DND-41 (cell line): ENCODE measurements at regions not wholly inside any gene's neighbourhood (a gene's known extent, or its start where the extent isn't known, plus 50 kb on each side); places are given as distances from the start of the nearest gene placed in this dataset.

Experiments used
- ATAC-seq: fragments of 200-7000 bp; cut with Tn5 transposase; 3 replicates; pipeline ENCODE4 v1.9.1; 2021; ENCODE audit warnings: low read depth; ENCODE audit not compliant: insufficient read depth
- DNase-seq: peaks from one replicate; pipeline ENCODE4 v3.0.0-alpha.2; 2020
- H2AFZ ChIP-seq: 2 replicates; pipeline ENCODE4 v1.6.0; 2012; ENCODE audit warnings: low read depth, low read length
- H3K27ac ChIP-seq: 2 replicates; pipeline ENCODE4 v1.5.1; 2012; ENCODE audit warnings: low read length, inconsistent platforms
- H3K27me3 ChIP-seq: fragments of 200-600 bp; sonication (generic); 2 replicates; pipeline ENCODE4 v1.6.0; 2012; ENCODE audit warnings: low read length, mild to moderate bottlenecking, inconsistent platforms; ENCODE audit not compliant: insufficient read depth, poor library complexity
- H3K36me3 ChIP-seq: 2 replicates; pipeline ENCODE4 v1.5.1; 2012; ENCODE audit warnings: low read length, inconsistent platforms; ENCODE audit not compliant: insufficient read depth
- H3K4me1 ChIP-seq: 2 replicates; pipeline ENCODE4 v1.5.1; 2012; ENCODE audit warnings: mild to moderate bottlenecking, low read length; ENCODE audit not compliant: insufficient read depth
- H3K4me2 ChIP-seq: 2 replicates; pipeline ENCODE4 v1.6.0; 2012; ENCODE audit warnings: mild to moderate bottlenecking, moderate library complexity, low read length, inconsistent platforms; ENCODE audit not compliant: insufficient read depth
- H3K4me3 ChIP-seq, 2 experiments: fragments of 200-600 bp in 1 of 2; shearing (Covaris generic) in 1 of 2; 2 replicates each; pipeline ENCODE4 v1.5.1; 2012 to 2016; ENCODE audit warnings: inconsistent platforms in 2 of 2, low read length in 2 of 2, mild to moderate bottlenecking in 2 of 2, low read depth in 1 of 2, moderate library complexity in 1 of 2
- H3K79me2 ChIP-seq: 2 replicates; pipeline ENCODE4 v1.6.0; 2012; ENCODE audit warnings: low read length, inconsistent platforms; ENCODE audit not compliant: insufficient read depth
- H3K9ac ChIP-seq: 2 replicates; pipeline ENCODE4 v1.6.0; 2012; ENCODE audit warnings: low read depth, mild to moderate bottlenecking, inconsistent platforms, low read length, moderate library complexity
- H3K9me3 ChIP-seq: 2 replicates; pipeline ENCODE4 v1.5.1; 2012; ENCODE audit warnings: low read length, moderate library complexity, mild to moderate bottlenecking, inconsistent platforms; ENCODE audit not compliant: insufficient read depth, severe bottlenecking
- H4K20me1 ChIP-seq: 2 replicates; pipeline ENCODE4 v1.6.0; 2012; ENCODE audit warnings: low read length; ENCODE audit not compliant: insufficient read depth
- CTCF ChIP-seq: IDR thresholded peaks from 2 replicates; pipeline ENCODE4 v1.5.1; 2012; ENCODE audit warnings: borderline replicate concordance, low read length, moderate library complexity, mild to moderate bottlenecking; ENCODE audit not compliant: poor library complexity, severe bottlenecking; ENCODE audit errors: extremely low read depth
- EZH2 ChIP-seq: IDR thresholded peaks from 3 replicates; pipeline ENCODE4 v1.6.1; 2012; ENCODE audit warnings: borderline replicate concordance, low read depth, mild to moderate bottlenecking, moderate library complexity, low read length, inconsistent platforms; ENCODE audit not compliant: severe bottlenecking

GRCh38 chr5:118253225-118254061 lies 734.9 kb downstream of the DTWD2 start:
- Histone ChIP-seq H3K4me2 (no peak overlapping the region), H3K4me1 (no peaks in the 10 kb centered on the region), H3K4me3 (no peak overlapping the region), H3K9me3 (peaks cover 5% of the 10 kb centered on the region), H3K27ac (no peak overlapping the region), H3K9ac (no peak overlapping the region), H2AFZ (no peak overlapping the region), H3K79me2 (no peaks in the 10 kb centered on the region), H3K27me3 (no peaks in the 10 kb centered on the region), H3K36me3 (no peaks in the 10 kb centered on the region), H4K20me1 (no peaks in the 10 kb centered on the region)
- TF ChIP-seq EZH2 (no peak), CTCF (no peak)
- DNase-seq (no peak), ATAC-seq (no peak)

GRCh38 chr5:118249386-118249785 lies 739.0 kb downstream of the DTWD2 start:
- Histone ChIP-seq H3K27ac (no peak overlapping the region), H4K20me1 (no peaks in the 10 kb centered on the region)

GRCh38 chr5:118247458-118247857 lies 740.9 kb downstream of the DTWD2 start:
- H2AFZ ChIP-seq: no peak overlapping the region
- H3K36me3 ChIP-seq: no peaks in the 10 kb centered on the region
- H3K27ac ChIP-seq: no peak overlapping the region
- H3K9me3 ChIP-seq: peaks cover 7% of the 10 kb centered on the region
- no peak overlapping the region for H3K4me2 ChIP-seq
- H3K4me1 ChIP-seq: no peaks in the 10 kb centered on the region
- no peaks in the 10 kb centered on the region for H3K27me3 ChIP-seq
- H3K9ac ChIP-seq: no peak overlapping the region
- no peaks in the 10 kb centered on the region for H4K20me1 ChIP-seq
- ATAC-seq (no peak), DNase-seq (no peak)
- H3K4me3 ChIP-seq: no peak overlapping the region
- TF ChIP-seq CTCF (no peak), EZH2 (no peak)
- no peaks in the 10 kb centered on the region for H3K79me2 ChIP-seq

More at GRCh38 chr5:118249386-118249785, 739.0 kb downstream of the DTWD2 start:
- Histone ChIP-seq H3K9ac (no peak overlapping the region), H3K79me2 (no peaks in the 10 kb centered on the region), H3K4me2 (no peak overlapping the region), H3K4me1 (no peaks in the 10 kb centered on the region), H2AFZ (no peak overlapping the region), H3K27me3 (no peaks in the 10 kb centered on the region), H3K9me3 (peaks cover 7% of the 10 kb centered on the region), H3K36me3 (no peaks in the 10 kb centered on the region), H3K4me3 (no peak overlapping the region)
- DNase-seq (no peak), ATAC-seq (0 out of 3 replicates have a peak, but pooled peaks have one; percentile 37)
- no peak for TF ChIP-seq CTCF
- no peak for TF ChIP-seq EZH2
